Muscle of back (tissue), 3 donors: ENCODE measurements at regions not wholly inside any gene's neighbourhood (a gene's known extent, or its start where the extent isn't known, plus 50 kb on each side); places are given as distances from the start of the nearest gene placed in this dataset.

ENCODE experiments used
- DNase-seq, 3 donors: peaks; one replicate each; pipeline versions ENCODE4 v3.0.0 to v3.0.0-alpha.2; 2013

DNA sequence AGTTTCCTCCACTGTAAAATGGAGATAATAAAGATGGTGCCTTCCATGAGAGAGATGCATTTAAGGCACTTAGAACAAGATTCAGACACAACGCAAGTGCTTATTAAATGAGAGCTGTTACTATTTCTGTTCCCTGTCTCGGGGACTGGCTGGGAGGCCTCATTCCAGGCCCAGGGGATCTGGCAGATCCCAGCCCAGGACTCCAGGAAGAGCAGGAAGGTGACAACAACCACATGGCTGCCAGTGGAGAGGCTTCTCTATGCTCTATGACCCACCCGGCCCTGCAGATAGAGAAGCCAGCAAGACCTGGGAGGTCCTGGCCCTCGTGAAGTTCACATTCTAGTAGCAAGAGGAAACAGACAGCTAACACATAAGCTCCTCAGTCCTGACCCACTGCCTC, 175.5 kb downstream of the ACTL8 start:
- peak in 1 of 3 donors; percentile 21 for DNase-seq

DNA sequence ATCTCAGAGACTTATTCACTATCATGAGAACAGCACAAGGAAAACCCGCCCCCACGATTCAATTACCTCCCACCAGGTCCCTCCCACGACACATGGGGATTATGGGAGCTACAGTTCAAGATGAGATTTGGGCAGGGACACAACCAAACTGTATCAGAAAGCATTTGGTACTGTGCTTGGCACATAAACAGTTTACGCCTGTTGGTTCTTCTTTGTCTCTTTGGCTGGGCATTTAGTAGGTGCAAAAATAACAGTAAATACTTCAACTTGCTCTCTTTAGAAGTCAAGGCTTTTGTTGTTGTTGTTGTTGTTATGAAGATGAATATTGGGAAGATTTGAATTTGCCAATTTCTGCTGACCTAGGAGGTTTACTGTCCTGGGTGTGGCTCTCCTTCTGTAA, 175.4 kb upstream of the IGSF21 start:
- no peak for DNase-seq

DNA sequence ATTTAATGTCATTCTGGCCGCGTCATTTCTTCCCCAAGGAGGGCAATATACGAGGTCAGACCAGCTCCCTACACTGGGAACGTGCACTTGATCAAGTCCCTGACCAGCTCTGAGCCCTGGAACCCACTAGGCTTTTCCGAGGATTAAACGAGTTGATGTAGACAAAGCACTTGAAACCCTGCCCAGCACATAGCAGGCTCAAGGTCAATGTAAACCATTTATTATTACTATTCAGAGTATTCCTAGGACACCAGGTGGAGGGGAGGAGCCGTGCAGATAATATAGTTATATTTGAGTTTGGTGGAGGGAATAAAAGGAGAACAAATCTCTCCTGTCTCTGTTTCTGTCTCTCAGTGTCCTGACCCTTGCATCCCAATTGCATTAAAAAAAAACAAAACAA, 174.1 kb upstream of the IGSF21 start:
- no peak for DNase-seq

DNA sequence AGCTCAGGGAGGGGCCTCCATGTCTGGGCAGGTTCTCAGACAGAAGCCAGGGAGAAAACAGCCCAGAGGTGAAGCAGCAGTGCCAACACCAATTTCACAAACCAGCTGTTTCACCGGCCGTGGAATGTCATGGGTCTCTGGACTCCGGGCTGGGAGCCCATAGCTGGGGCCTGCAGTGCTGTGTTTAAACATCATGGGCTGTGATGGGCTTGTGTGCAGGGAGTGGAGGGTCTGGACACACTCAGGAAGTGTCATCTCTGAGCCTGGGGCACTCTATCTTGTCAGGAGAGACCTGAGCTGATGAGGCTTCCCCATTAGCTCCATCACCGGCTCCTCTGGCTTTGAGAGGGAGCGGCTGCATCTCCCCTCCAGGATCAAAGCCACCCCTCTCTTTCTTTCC, 173.6 kb upstream of the IGSF21 start:
- peak in 2 of 3 donors; percentile 22 to 41 for DNase-seq

DNA sequence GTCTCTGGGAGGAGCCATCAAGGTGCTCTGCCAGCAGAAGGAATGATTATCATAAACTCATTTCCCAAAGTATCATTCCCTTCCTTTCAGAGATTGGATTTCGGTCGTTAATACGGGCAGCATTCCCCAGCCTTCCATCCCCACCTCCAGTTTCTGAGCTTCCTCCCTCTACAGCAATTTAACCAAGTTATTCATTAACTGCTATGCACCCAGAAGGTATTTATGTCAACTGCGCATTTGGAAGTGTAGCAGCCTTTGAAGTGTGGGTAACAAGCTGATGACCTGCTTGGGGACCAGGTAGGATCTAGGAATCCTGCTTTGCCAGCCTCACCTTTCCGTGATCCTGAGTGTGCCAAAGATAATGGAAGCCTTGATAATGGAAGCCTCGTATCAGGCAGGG, 172.4 kb upstream of the IGSF21 start:
- no peak for DNase-seq

DNA sequence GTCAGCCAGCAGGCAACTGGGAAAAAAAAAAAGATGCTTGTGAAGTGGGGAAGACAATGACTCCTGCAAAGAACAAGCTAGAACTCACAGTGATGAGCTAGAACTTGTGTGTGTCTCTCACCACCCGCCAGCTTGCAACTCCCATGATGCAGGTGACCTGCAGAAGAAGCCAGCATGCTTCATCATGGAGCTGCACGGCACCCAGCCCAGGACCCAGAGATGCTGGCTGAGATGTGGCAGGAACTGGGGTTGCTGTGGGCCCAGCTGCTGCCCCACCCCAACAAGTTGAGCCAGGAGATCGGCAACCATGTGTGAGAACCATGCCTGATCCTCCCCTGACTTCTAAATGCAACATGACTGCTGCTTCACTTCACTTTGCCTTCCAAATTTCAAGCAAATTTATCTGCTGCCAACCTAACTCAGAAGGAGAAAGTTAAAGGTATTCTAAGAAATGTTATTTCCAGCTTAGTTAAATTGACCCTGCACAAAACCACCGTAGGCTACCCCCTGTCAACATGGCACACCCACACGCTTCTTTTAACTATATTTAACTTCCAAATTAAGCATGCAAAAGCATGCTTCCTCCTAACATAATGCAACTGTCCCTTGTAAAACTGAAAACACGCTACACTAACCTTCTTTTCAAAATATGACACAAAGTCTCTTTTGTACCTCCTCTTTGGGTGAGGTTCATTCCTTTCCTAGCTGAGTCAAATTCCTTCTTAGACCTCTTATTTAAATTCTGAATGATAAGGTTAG, 166.0 kb upstream of the IGSF21 start:
- no peak for DNase-seq

DNA sequence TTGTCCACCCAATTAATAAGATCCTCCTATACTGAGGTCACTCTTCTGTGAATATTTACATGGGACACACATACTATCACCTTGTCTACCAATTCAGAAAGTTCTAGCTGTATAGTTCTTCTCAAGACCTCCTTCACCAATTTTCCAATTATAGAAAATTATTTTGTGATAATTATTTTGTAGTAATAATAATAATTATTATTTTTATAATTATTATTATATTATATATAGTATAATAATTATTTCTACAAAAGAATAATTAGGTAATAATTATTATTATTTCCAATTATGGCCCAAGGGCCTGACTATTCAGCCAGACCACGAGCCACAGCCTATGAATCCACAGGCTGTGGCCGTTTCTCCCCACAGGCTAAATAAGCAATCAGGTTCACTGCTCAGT, 164.1 kb upstream of the IGSF21 start:
- DNase-seq, result no peak

DNA sequence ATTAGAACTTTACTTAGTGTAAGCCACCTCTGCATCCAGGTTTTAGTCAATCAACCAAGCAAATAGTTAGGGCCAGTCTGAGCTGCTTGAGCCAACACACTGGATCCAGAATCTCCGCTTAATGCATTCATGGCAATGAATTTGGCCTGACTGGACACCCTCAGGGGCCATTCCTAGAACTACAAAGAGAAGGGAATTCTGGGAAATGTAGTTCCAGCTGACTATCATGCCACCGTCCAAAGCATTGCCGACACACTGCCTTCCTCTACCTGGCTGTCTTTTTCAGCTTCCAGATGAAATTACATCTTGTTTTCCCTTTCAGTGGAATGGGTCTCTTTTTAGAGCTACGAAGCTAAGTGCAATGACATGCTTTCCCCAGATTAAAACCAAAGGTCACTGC, 163.0 kb upstream of the IGSF21 start:
- DNase-seq, result no peak

DNA sequence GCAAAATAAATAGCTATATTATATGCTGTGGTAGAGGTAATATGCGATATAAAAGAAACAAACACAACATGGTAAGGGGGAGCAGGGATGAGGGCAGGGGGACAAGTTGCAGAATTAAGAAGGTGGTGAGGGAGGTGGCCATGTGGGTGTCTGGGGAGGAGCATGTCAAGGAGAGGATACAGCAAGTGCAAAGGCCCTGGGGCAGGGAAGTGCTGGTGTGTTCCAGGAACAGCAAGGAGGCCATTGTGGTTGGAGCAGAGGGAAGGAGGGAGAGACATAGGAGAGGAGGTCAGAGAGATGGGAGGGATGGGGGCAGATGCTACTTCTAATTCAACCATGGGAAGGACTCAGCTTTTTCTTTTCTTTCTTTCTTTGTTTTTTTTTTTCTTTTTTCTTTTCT, 161.2 kb upstream of the IGSF21 start:
- DNase-seq, result no peak

DNA sequence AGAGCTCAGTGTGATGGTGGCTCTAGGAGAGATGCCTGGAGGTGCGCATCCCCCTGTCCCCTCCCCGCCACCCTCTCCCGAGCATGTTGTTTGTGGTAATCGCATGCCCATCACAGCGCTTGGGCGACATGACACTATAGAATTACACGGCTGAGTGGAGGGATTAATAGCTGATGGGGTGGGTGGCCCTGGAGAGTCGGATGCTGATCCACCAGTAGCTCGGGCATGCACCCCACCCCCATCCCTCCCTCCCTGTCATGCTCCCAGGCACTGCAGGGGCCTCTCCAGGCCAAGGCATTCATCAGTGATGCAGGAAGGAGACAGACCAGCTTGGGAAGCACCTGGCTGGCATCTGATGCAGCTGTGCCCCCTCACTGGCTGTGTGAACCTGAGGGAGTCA, 159.0 kb upstream of the IGSF21 start:
- no peak for DNase-seq

DNA sequence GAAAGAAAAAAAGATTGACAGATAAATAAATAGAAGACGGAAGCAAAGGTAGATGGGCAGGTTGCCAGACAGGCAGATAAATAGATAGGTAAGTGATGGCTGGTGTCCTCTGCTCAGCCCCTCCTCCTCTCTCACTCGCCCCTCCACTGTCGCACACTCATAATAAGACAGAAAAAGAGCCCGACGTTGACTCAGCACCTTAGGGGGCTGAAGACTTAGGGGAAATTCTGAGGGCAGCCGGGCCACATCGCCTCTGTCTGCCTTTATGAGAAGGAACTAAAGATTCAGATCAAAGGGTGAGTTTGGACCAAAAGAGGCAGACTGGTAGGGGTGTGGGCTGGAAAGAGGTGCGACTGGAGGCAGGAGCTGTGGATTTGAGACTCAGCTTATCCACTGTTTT, 158.1 kb upstream of the IGSF21 start:
- DNase-seq, result no peak

DNA sequence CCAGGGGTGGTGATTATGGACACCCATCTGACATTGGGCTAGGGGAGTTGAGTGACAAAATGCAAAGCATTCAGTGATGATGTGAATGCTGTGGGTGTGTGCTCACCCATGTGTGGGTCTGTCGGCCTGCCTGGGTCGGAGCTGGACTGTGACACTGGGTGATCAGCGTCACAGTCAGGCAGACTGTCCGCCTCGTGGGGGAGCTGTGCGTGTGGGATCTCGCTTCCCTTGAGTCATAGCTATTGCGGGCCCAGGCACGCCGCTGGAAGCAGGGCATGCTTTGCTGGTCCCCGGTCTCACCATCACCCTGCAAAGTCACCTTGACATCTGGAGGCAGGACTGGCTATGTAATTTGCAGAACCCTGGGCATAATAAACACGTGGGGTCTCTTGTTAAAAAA, 156.9 kb upstream of the IGSF21 start:
- DNase-seq, result no peak

DNA sequence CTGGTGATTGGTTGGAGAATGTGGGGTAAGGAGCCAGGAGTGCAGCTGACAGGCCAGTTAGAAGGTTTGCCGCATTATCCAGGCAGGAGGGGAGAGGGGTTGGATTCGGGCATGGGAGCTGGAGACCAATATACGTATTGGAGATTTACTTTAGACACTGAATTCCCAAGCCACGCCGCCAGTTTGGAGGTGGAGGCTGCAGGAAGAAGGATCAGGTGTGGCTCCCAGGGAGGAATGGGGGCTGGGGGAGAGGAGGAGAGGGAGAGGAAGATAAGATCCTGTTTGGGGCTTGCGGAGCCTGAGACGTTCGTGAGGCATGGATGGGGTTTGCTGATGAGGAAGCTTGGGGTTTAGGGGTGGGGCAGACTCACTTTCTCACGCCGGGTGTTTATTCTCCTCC, 155.1 kb upstream of the IGSF21 start:
- no peak for DNase-seq

DNA sequence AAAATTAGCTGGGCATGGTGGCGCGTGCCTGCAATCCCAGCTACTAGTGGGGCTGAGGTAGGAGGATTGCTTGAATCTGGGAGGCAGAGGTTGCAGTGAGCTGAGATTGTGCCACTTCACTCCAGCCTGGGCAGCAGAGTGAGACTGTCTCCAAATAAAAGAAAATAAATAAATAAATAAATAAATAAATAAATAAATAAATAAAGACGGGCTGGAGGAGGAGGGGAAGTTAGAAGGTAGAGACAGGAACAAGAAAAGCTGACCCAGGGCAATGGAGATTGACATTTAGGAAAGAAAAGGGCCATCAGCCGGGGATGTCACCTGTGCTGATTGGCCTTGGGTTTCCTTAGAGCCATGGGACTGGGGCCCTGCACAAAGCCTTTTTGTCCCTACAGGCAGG, 153.7 kb upstream of the IGSF21 start:
- no peak for DNase-seq

DNA sequence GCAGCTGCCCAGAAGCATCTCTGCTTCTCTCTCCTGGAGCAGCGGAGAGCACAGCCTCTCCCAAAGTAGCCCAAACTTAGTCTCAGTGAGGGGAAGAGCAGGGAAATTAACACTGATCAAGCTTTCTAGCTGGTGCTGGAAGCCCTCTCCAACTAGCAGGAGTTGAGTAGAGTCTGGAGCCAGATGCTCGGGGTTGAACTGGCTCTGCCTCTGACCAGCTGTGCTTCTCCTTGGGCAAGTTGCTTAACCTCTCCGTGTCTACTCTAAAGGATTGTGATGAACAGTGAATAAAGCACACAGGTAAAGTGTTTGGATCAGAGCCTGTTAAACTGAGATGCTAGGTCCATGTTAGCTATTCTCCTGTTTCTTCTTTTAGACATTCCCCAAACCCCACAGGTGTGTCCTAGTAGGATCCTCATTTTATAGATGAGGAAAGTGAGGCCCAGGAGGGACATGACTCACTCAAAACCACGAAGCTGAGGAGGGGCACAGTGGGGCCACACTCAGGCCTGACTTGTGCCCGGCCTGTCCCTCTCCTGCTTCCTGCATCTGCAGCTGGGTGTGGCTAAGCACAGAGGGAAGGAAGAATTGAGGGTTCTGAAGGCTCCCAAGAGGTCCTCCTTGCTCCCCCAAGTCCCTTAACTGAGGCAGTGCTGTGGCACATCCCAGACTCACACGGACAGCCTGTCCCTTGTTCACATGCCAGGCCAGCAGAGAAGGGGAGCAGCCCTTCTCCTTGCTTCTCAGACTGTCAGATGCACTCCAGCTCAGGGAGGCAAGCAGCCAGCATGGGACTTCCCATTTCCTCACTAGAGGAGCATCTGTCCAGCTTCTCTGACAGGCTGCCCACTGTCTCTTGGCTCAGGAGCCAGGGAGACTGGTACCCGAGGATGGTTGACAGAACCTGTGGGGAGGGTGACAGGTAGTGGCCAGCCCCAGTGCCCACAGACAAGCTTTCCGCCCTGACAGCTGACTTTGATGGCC, 152.0 kb upstream of the IGSF21 start:
- DNase-seq, result no peak

DNA sequence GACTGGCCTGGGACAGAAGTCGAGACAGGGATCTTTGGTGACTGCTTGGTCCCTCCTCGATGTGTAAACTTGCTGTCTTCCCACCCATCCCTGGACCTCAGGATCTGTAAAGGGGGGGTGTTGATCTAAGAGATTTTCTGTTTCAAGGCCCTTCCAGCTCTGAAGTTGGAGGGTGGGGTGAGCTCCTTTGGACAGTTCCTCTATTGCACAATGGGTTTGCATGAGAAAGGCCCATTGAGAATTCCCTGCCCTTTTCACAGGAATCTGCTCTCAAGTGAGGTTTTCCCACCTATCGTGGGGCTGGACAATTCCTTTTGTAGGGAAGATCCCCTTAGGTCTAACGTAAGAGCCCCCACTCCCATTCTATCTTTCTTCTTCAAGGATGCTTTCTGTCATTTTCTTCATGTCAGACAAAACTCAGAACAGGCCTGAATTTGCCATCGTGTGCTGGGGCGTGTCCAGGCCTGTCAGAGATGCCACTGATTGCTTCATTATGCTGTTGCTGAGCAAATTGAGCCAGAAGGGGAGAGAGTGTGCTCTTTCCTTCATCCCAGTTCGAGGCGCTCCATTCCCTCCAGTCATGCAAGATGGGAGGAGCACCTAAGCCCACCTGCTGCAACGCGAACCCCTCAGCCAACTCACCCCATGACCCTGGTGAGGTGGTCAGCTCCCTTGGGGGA, 149.9 kb upstream of the IGSF21 start:
- no peak for DNase-seq

DNA sequence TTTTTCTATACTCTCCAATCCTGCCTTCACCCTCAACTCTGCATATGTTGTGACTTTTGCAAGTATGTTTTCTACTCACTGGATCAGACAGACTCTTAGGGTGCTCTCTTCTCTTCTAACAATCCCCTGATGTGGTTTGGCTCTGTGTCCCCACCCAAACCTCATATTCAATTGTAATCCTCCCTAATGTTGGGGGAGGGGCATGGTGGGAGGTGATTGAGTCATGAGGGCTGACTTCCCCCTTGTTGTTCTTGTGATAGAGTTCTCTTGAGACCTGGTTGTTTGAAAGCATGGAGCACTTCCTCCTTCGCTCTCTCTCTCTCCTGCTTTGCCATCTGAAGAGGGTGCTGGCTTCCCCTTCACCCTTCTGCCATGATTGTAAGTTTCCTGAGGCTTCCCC, 148.9 kb upstream of the IGSF21 start:
- DNase-seq, result no peak

DNA sequence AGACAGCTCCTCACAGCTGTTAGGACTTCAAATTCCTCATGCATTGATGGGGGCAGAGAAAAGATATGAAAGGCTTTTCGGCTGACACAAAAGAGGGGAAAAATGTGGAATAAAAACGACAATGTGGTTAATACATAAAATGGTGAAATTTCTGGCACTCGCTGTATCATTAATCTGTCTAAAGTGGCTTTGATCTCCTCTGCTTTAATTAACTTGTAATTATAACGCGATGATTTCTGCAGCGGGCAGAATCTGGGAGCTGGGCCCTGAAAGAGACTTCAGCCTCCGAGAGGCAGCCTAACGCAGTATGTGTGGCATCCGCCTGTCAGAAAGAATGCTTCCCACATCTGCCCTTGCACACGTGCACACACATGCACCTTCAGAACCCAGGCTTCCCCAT, 144.1 kb upstream of the IGSF21 start:
- DNase-seq, result no peak

DNA sequence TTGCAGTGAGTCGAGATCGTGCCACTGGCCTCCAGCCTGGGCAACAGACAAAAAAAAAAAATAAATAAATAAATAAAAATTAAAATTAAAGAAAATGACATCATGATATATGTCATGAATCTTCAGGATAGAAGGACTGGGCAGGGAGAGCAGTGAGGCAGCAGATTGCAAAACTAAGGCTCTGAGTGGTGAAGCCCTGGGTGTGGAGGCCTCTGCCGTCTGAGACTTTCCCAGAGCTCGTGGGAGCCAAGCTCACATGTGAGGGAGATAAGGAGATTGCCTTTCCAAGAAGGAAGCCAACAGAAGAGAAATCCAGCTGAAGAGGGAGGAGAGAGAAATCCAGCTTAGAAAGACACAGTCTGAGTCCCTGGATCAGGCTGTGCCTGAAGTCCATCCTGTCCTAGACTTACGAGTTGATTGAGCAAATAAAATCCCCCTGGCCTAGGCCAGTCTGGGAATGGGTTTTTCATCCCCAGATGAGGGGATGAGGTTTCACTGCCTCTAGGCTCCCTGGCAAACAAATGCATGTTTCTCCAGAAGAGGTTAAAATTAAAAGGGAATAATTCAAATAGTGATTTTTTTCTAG, 142.0 kb upstream of the IGSF21 start:
- no peak for DNase-seq

DNA sequence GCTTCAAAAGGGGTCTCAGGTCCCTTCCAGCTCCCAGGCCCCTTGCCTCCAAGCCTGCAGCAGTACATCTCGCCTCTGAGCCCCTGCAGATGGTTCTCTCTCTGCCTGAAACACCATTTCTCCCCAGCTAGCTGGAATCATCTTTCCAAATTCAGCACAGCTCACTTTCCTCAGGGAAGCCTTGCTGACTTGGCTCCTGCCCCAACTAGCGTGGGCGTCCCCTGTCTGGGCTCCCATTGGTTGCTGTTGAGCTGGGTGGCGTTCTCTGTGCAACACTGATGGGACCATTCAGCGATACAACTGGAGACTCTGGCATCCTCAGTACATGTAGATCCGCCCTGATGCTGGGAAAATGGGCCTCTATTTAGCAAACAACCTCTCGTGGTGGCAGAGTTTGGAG, 141.3 kb upstream of the IGSF21 start:
- peak in 1 of 3 donors; percentile 12 for DNase-seq

DNA sequence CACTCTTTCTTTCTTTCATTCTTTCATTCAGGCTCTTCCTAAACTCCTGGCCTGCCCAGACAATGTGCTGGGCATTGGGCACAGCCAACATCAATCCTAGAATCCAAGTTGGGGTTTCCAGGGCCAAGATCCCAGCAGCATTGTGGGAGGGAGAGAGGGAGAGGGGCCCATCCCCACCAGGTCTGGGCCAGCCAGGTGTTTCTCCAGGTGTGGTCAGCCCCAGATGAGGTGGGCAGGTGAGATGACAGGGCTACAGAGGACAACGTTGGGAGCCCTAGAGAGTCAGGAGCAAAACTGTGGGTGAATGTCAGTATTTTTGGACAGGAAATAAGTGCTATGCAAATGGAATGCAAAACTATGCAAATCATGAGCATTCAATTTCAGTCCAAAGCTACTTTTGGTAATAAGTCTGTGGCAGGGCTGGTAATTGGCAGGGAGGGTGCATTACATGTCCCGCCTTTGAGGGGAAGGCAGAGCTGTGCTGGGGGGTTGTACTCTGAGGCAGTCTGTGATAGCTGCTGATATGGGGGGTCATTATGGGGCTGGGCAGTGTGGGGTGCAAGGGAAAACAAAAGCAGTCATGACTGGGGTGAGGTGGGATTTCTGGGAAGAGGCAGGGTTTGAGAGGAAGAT, 139.9 kb upstream of the IGSF21 start:
- no peak for DNase-seq

DNA sequence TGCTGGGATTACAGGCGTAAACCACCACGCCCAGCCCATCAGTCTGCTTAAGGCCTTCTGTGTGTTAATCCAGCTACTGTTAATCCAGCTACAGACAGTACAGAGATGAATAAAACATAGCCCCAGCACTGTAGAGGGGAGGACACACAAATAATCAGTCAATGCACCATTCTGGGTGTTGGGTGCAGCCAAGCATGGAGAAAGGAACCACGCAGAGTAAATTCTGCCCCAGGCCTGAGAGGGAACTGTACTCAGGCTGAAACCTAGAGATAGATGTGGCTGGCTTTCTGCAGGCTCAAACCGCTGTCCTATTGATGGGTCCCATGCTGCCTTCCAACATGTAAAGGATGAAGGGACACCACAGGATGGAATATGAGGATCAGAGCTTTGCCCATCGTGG, 136.8 kb upstream of the IGSF21 start:
- DNase-seq, result no peak
